ENCODE measurements at regions not wholly inside any gene's neighbourhood (a gene's known extent, or its start where the extent isn't known, plus 50 kb on each side); places are given as distances from the start of the nearest gene placed in this dataset.
A peak's percentile ranks its signal among the peaks of the same experiment; 100 is the strongest.

GRCh38 chr1:173300061-173301044 lies 93.2 kb upstream of the TNFSF4 start:
- CTCF ChIA-PET: no interaction called here
- H3K27ac Mint-ChIP-seq: no peak overlapping the region

GRCh38 chr1:173301507-173301906 lies 94.4 kb upstream of the TNFSF4 start:
- H3K4me1 Mint-ChIP-seq: peaks cover 41% of the 10 kb centered on the region
- POLR2A ChIA-PET: interaction anchor here (0.6 kb wide), 1 partner anchor 109 kb away, joined by 3 read pairs; no protein-coding TSS in a partner anchor
- peaks cover 4% of the 10 kb centered on the region for H3K9me3 Mint-ChIP-seq
- no peaks in the 10 kb centered on the region for H3K36me3 Mint-ChIP-seq (ENCODE audit: low read depth)
- DNase-seq (no peak), ATAC-seq (ENCODE audit: low read depth) (no peak)
- intact Hi-C loops (cut with micrococcal nuclease): no loop called here
- H3K27me3 Mint-ChIP-seq: no peaks in the 10 kb centered on the region
- TF ChIP-seq CTCF (IDR thresholded peaks at IDR 0.05): no peak
- CTCF ChIA-PET: no interaction called here
- no peak overlapping the region for H3K27ac Mint-ChIP-seq
- no peak overlapping the region for H3K4me3 Mint-ChIP-seq

More at GRCh38 chr1:173300061-173301044, 93.2 kb upstream of the TNFSF4 start:
- POLR2A ChIA-PET: no interaction called here
- H3K36me3 Mint-ChIP-seq (ENCODE audit: low read depth): no peaks in the 10 kb centered on the region
- H3K4me1 Mint-ChIP-seq: peaks cover 47% of the 10 kb centered on the region
- TF ChIP-seq CTCF (IDR thresholded peaks at IDR 0.05): no peak
- no peak for DNase-seq
- intact Hi-C loops (cut with micrococcal nuclease): no loop called here
- ATAC-seq (ENCODE audit: low read depth): no peak
- peak overlapping the region; percentile 32 for H3K4me3 Mint-ChIP-seq
- no peaks in the 10 kb centered on the region for H3K9me3 Mint-ChIP-seq
- no peaks in the 10 kb centered on the region for H3K27me3 Mint-ChIP-seq

GRCh38 chr1:173302366-173302765 lies 95.2 kb upstream of the TNFSF4 start:
- POLR2A ChIA-PET: no interaction called here
- Mint-ChIP-seq H3K4me3 (no peak overlapping the region), H3K36me3 (ENCODE audit: low read depth) (no peaks in the 10 kb centered on the region), H3K27me3 (no peaks in the 10 kb centered on the region), H3K4me1 (peaks cover 34% of the 10 kb centered on the region), H3K27ac (no peak overlapping the region), H3K9me3 (peaks cover 4% of the 10 kb centered on the region)
- TF ChIP-seq CTCF (IDR thresholded peaks at IDR 0.05): no peak
- CTCF ChIA-PET: no interaction called here
- ATAC-seq (ENCODE audit: low read depth) (no peak), DNase-seq (no peak)
- intact Hi-C loops (cut with micrococcal nuclease): no loop called here

GRCh38 chr1:173302890-173303829 lies 96.0 kb upstream of the TNFSF4 start:
- intact Hi-C loops (cut with micrococcal nuclease): no loop called here
- TF ChIP-seq CTCF (IDR thresholded peaks at IDR 0.05): no peak
- no peaks in the 10 kb centered on the region for H3K27me3 Mint-ChIP-seq
- no peak overlapping the region for H3K4me3 Mint-ChIP-seq
- peaks cover 1% of the 10 kb centered on the region for H3K36me3 Mint-ChIP-seq (ENCODE audit: low read depth)
- ATAC-seq (ENCODE audit: low read depth) (no peak), DNase-seq (no peak)
- H3K9me3 Mint-ChIP-seq: peaks cover 6% of the 10 kb centered on the region
- peaks cover 26% of the 10 kb centered on the region for H3K4me1 Mint-ChIP-seq
- POLR2A ChIA-PET: no interaction called here
- H3K27ac Mint-ChIP-seq: no peak overlapping the region
- CTCF ChIA-PET: no interaction called here

GRCh38 chr1:173303984-173304383 lies 96.9 kb upstream of the TNFSF4 start:
- Mint-ChIP-seq H3K27me3 (no peaks in the 10 kb centered on the region), H3K4me1 (peaks cover 20% of the 10 kb centered on the region), H3K4me3 (no peak overlapping the region), H3K9me3 (peaks cover 11% of the 10 kb centered on the region), H3K36me3 (ENCODE audit: low read depth) (peaks cover 1% of the 10 kb centered on the region), H3K27ac (no peak overlapping the region)
- DNase-seq (no peak), ATAC-seq (ENCODE audit: low read depth) (no peak)
- intact Hi-C loops (cut with micrococcal nuclease): no loop called here
- CTCF ChIA-PET: no interaction called here
- POLR2A ChIA-PET: no interaction called here
- no peak for TF ChIP-seq CTCF (IDR thresholded peaks at IDR 0.05)

All from activated B cell treated with CpG ODN at 0.5 μM for 24 hours (primary cell).